ENCODE measurements at regions not wholly inside any gene's neighbourhood (a gene's known extent, or its start where the extent isn't known, plus 50 kb on each side); places are given as distances from the start of the nearest gene placed in this dataset.

DNA sequence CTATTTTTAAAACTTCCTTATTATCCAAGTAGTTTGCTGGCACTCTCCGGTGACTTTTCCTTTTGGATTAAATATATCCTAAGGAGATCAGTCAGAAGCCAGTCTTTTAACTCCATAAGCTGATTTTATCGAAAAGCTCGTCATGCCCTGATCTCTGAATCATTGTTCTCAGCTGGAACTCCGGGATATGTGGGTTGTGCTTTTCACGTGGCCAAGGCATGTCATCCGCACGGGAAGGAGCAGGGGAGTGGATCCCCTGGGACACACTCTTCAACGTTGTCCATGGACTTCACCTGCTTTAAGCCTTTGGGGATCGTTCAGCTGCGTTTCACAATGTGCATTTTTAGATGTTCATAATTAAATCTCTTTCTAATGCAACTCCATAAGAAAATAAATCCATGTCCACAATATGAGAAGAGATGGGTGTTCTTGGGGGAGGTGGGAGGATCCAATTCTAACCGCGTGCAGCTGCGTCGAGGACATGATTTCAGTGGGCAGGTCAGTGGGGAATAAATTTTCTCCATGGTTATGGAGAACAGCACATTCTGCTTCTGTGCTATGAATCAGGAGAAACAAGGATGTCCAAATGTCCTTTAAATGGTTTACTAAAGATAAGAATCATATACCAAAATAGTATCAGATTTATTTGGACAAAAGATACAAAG is 229.5 kb upstream of the ADARB2 start:
- DNase-seq = no peak
- H3K4me1 ChIP-seq = no peaks in the 10 kb centered on the region
- WGBS, 2 donors = 86 to 87% methylated on average over 14 of the region's 14 CpGs
- no peaks in the 10 kb centered on the region for H3K36me3 ChIP-seq
- H3K27me3 ChIP-seq = no peaks in the 10 kb centered on the region
- TF ChIP-seq, protein P1, sequence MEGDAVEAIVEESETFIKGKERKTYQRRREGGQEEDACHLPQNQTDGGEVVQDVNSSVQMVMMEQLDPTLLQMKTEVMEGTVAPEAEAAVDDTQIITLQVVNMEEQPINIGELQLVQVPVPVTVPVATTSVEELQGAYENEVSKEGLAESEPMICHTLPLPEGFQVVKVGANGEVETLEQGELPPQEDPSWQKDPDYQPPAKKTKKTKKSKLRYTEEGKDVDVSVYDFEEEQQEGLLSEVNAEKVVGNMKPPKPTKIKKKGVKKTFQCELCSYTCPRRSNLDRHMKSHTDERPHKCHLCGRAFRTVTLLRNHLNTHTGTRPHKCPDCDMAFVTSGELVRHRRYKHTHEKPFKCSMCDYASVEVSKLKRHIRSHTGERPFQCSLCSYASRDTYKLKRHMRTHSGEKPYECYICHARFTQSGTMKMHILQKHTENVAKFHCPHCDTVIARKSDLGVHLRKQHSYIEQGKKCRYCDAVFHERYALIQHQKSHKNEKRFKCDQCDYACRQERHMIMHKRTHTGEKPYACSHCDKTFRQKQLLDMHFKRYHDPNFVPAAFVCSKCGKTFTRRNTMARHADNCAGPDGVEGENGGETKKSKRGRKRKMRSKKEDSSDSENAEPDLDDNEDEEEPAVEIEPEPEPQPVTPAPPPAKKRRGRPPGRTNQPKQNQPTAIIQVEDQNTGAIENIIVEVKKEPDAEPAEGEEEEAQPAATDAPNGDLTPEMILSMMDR (IDR thresholded peaks at IDR 0.05) = no peak
- TF ChIP-seq EP300 (IDR thresholded peaks at IDR 0.05) (no peak), POLR2AphosphoS5 (IDR thresholded peaks at IDR 0.05) (no peak)
- intact Hi-C loops (cut with DNase I) = no loop called here
- H3K27ac ChIP-seq = no peak overlapping the region
- H3K9me3 ChIP-seq = peaks cover 0 to 4% (median 0%) of the 10 kb centered on the region in 4 donors
- no peak overlapping the region for H3K4me3 ChIP-seq

- intact Hi-C loops (cut with DNase I) = no loop called here
- H3K36me3 ChIP-seq = no peaks in the 10 kb centered on the region
- no peak overlapping the region for H3K27ac ChIP-seq
- H3K9me3 ChIP-seq = peaks cover 0 to 2% (median 0%) of the 10 kb centered on the region in 4 donors
- TF ChIP-seq EP300 (IDR thresholded peaks at IDR 0.05) (no peak), POLR2AphosphoS5 (IDR thresholded peaks at IDR 0.05) (no peak), POLR2A (IDR thresholded peaks at IDR 0.05) (no peak)
- TF ChIP-seq, protein P1 (IDR thresholded peaks at IDR 0.05) = no peak
- H3K4me3 ChIP-seq = no peak overlapping the region
- no peak for DNase-seq
- WGBS, 2 donors = 91 to 92% methylated on average over 24 of the region's 24 CpGs
- H3K4me1 ChIP-seq = no peaks in the 10 kb centered on the region
- no peaks in the 10 kb centered on the region for H3K27me3 ChIP-seq
These were observed 227.2 kb upstream of the ADARB2 start for GRCh38 chr10:1964476-1964875.

DNA sequence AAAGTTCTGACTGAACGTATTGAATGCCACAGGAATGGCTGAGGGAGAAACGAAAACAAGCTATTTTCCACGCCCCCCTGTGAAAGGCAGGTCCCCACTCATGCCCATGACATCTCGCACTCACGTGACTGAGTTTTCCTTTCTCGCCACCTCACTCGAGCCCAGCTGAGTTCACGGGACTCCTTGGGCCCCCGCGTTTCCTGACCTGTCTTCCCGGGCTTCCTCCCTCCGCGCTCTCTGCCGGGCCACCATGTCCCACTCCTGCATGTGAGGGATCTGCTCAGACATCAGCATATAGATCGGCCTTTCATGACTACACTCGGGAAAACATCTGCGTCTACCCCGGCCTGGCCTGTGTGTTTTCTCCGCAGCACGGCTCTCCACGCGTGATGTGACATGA is 226.0 kb upstream of the ADARB2 start:
- no peaks in the 10 kb centered on the region for H3K27me3 ChIP-seq
- intact Hi-C loops (cut with DNase I) = no loop called here
- no peak for TF ChIP-seq POLR2AphosphoS5 (IDR thresholded peaks at IDR 0.05)
- TF ChIP-seq EP300 (IDR thresholded peaks at IDR 0.05) = no peak
- no peak for TF ChIP-seq POLR2A (IDR thresholded peaks at IDR 0.05)
- TF ChIP-seq, protein P1 (IDR thresholded peaks at IDR 0.05) = no peak
- no peaks in the 10 kb centered on the region for H3K36me3 ChIP-seq
- no peak for DNase-seq
- H3K27ac ChIP-seq = no peak overlapping the region
- WGBS, 2 donors = 91 to 93% methylated on average over 22 of the region's 22 CpGs
- H3K4me1 ChIP-seq = no peaks in the 10 kb centered on the region
- no peak overlapping the region for H3K4me3 ChIP-seq
- H3K9me3 ChIP-seq = peaks cover 0 to 2% (median 0%) of the 10 kb centered on the region in 4 donors

- Histone ChIP-seq H3K4me3 (no peak overlapping the region), H3K9me3 (peaks cover 0 to 2% (median 0%) of the 10 kb centered on the region in 4 donors), H3K36me3 (no peaks in the 10 kb centered on the region), H3K4me1 (no peaks in the 10 kb centered on the region), H3K27ac (no peak overlapping the region), H3K27me3 (no peaks in the 10 kb centered on the region)
- DNase-seq = no peak
- TF ChIP-seq POLR2AphosphoS5 (IDR thresholded peaks at IDR 0.05) = no peak
- TF ChIP-seq POLR2A (IDR thresholded peaks at IDR 0.05) = no peak
- TF ChIP-seq, protein P1 (IDR thresholded peaks at IDR 0.05) = no peak
- no peak for TF ChIP-seq EP300 (IDR thresholded peaks at IDR 0.05)
- 77 to 90% methylated on average over 2 of the region's 2 CpGs for WGBS, 2 donors
- intact Hi-C loops (cut with DNase I) = no loop called here
These were observed 224.7 kb upstream of the ADARB2 start for GRCh38 chr10:1961989-1962388.

DNA sequence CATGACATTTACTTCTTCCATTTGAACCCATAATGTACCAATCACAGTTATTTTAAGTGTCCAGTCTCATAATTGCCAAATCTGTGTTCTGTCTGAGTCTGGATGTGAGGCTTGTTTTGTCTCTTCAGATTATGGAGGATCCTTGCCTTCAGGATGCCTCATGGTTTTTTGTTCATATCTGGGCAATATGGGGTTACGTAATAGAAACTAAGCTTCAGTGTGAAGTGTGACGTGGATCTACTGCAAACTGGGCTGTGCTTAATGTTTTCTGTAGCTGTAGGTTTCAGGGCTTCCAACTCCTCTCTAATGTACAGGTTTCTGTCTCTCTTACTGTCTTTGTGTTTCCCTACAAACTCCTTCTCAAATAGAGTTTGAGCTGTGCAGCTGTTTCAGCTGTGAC is 223.7 kb upstream of the ADARB2 start:
- H3K4me1 ChIP-seq = no peaks in the 10 kb centered on the region
- DNase-seq = no peak
- no peak overlapping the region for H3K27ac ChIP-seq
- no peak overlapping the region for H3K4me3 ChIP-seq
- H3K27me3 ChIP-seq = no peaks in the 10 kb centered on the region
- TF ChIP-seq, protein P1 (IDR thresholded peaks at IDR 0.05) = no peak
- TF ChIP-seq EP300 (IDR thresholded peaks at IDR 0.05) = no peak
- no peak for TF ChIP-seq POLR2A (IDR thresholded peaks at IDR 0.05)
- TF ChIP-seq POLR2AphosphoS5 (IDR thresholded peaks at IDR 0.05) = no peak
- H3K36me3 ChIP-seq = no peaks in the 10 kb centered on the region
- WGBS, 2 donors = 86 to 88% methylated on average over 2 of the region's 2 CpGs
- peaks cover 0 to 2% (median 0%) of the 10 kb centered on the region in 4 donors for H3K9me3 ChIP-seq
- intact Hi-C loops (cut with DNase I) = no loop called here

Measured in sigmoid colon (tissue), 6 donors.